NCI-H2081 (cell line): ENCODE measurements at regions not wholly inside any gene's neighbourhood (a gene's known extent, or its start where the extent isn't known, plus 50 kb on each side); places are given as distances from the start of the nearest gene placed in this dataset.
"Not testable (repeated sequence)": the region's sequence is repeated elsewhere in the genome, so short reads cannot be mapped to it uniquely, and the experiment has no call there.

Experiments used
- DNase-seq, 2 experiments: peaks; one replicate each; lab custom pipeline; 2025; lab: John Stamatoyannopoulos, UW

GRCh38 chr12:11539156-11539555 lies 110.3 kb upstream of the ETV6 start:
- DNase-seq, result no peak

GRCh38 chr12:11540156-11540555 lies 109.3 kb upstream of the ETV6 start:
- DNase-seq, result no peak

GRCh38 chr12:11540615-11541310 lies 108.7 kb upstream of the ETV6 start:
- DNase-seq, result no peak

- DNase-seq, result no peak
Measured at GRCh38 chr12:11542599-11542998, 106.9 kb upstream of the ETV6 start.

GRCh38 chr12:11543457-11544158 lies 105.9 kb upstream of the ETV6 start:
- no peak for DNase-seq

GRCh38 chr12:11545484-11546330 lies 103.8 kb upstream of the ETV6 start:
- DNase-seq, result peak in 1 of 2 experiments; percentile 12

- DNase-seq, result peak in 1 of 2 experiments; percentile 40
Measured at GRCh38 chr12:11546582-11547270, 102.7 kb upstream of the ETV6 start.

GRCh38 chr12:11547271-11547646 lies 102.2 kb upstream of the ETV6 start:
- DNase-seq, result not testable (repeated sequence)

- DNase-seq, result no peak
Measured at GRCh38 chr12:11549119-11549518, 100.4 kb upstream of the ETV6 start.

GRCh38 chr12:11553871-11554533 lies 95.5 kb upstream of the ETV6 start:
- peak; percentile 72 for DNase-seq

- DNase-seq, result no peak
Measured at GRCh38 chr12:11555195-11555594, 94.3 kb upstream of the ETV6 start.

- no peak for DNase-seq
Measured at GRCh38 chr12:11555743-11556625, 93.5 kb upstream of the ETV6 start.

- DNase-seq, result no peak
Measured at GRCh38 chr12:11556682-11557081, 92.8 kb upstream of the ETV6 start.

- DNase-seq, result no peak
Measured at GRCh38 chr12:11559626-11560340, 89.7 kb upstream of the ETV6 start.

GRCh38 chr12:11561411-11561810 lies 88.1 kb upstream of the ETV6 start:
- no peak for DNase-seq

- DNase-seq, result no peak
Measured at GRCh38 chr12:11563785-11564739, 85.4 kb upstream of the ETV6 start.

GRCh38 chr12:11564984-11565651 lies 84.4 kb upstream of the ETV6 start:
- no peak for DNase-seq

GRCh38 chr12:11565752-11566151 lies 83.7 kb upstream of the ETV6 start:
- DNase-seq, result no peak
